ENCODE measurements at regions not wholly inside any gene's neighbourhood (a gene's known extent, or its start where the extent isn't known, plus 50 kb on each side); places are given as distances from the start of the nearest gene placed in this dataset.

GRCh38 chr7:68700414-68700813 is 897.9 kb upstream of the AUTS2 start:
- no peak overlapping the region for H3K4me3 ChIP-seq (ENCODE audit: insufficient read depth, low read depth, low read length)
- DNase-seq (peak; percentile 65), ATAC-seq (ENCODE audit: low read depth) (peak; percentile 46)
- H4K5ac ChIP-seq (ENCODE audit: low read depth, low read length), result no peak overlapping the region
- H3K27ac ChIP-seq (ENCODE audit: insufficient read depth, low read length), result no peak overlapping the region
- WGBS, 2 experiments (ENCODE audit: extremely low coverage in 2 of 2, insufficient read length in 1 of 2), result no CpG with 5 or more reads among the region's 3 CpGs
- CTCF ChIA-PET, result no interaction called here
- no peak overlapping the region for H3K4ac ChIP-seq (ENCODE audit: low read depth, low read length)
- H2BK120ac ChIP-seq (ENCODE audit: low read depth, low read length), result peak overlapping the region; percentile 42
- no peak overlapping the region for H3K4me2 ChIP-seq (ENCODE audit: low read depth, low read length)
- no peaks in the 10 kb centered on the region; the same call in 1 of the 2 replicates for H3K9me3 ChIP-seq (ENCODE audit: control insufficient read depth, insufficient read depth, low read length)
- H4K8ac ChIP-seq (ENCODE audit: low read depth in 2 of 2, low read length in 2 of 2), result no peak overlapping the region
- H2BK20ac ChIP-seq (ENCODE audit: low read depth, low read length), result no peak overlapping the region
- dilution Hi-C loops (cut with HindIII; ENCODE audit: low sequenced_read_pairs, unreplicated experiment) (no loop called here), in situ Hi-C loops (cut with MboI; ENCODE audit: low sequenced_read_pairs) (no loop called here), intact Hi-C loops (cut with micrococcal nuclease) (no loop called here)
- no peaks in the 10 kb centered on the region for H4K20me1 ChIP-seq (ENCODE audit: insufficient read depth, low read length)
- H3K56ac ChIP-seq (ENCODE audit: extremely low read depth, insufficient read depth, low read length), result no peak overlapping the region
- no peak overlapping the region for H2AFZ ChIP-seq (replicated peaks; ENCODE audit: low read length, poor library complexity)
- no peak overlapping the region for H3K14ac ChIP-seq (replicated peaks; ENCODE audit: low read depth, low read length)
- H2AK5ac ChIP-seq (ENCODE audit: low read depth, low read length), result no peak overlapping the region
- H3K79me1 ChIP-seq (ENCODE audit: low read depth in 1 of 2, low read length in 2 of 2), result no peaks in the 10 kb centered on the region
- no peak overlapping the region for H4K91ac ChIP-seq (ENCODE audit: insufficient read depth, low read depth, low read length)
- no peak overlapping the region for H3K23ac ChIP-seq (ENCODE audit: low read depth, low read length)
- H3K36me3 ChIP-seq (ENCODE audit: control insufficient read depth, insufficient read depth, low read length), result no peaks in the 10 kb centered on the region
- H2AK9ac ChIP-seq (replicated peaks; ENCODE audit: low read depth, low read length, poor library complexity), result no peak overlapping the region
- H3K18ac ChIP-seq (ENCODE audit: low read depth, low read length), result no peak overlapping the region
- H3K9me1 ChIP-seq (ENCODE audit: insufficient read depth, low read length), result no peaks in the 10 kb centered on the region
- peaks cover 7% of the 10 kb centered on the region for H3K4me1 ChIP-seq (ENCODE audit: control insufficient read depth, insufficient read depth, low read length)
- no TSS peak for BruUV-seq (replicated peaks)
- POLR2A ChIA-PET (ENCODE audit: unreplicated experiment), result no interaction called here
- H3K27me3 ChIP-seq (ENCODE audit: control insufficient read depth, insufficient read depth, low read length), result no peaks in the 10 kb centered on the region
- no peak overlapping the region for H2BK5ac ChIP-seq (ENCODE audit: low read depth, low read length, poor library complexity, severe bottlenecking)
- H2BK15ac ChIP-seq (ENCODE audit: low read depth, low read length), result no peak overlapping the region
- TF ChIP-seq ELK1 (IDR thresholded peaks at IDR 0.05; ENCODE audit: borderline replicate concordance, low read depth, low read length), result no peak
- no peak for TF ChIP-seq CTCF (conservative IDR thresholded peaks at IDR 0.05; ENCODE audit: low read depth, low read length)
- TF ChIP-seq RAD21 (IDR thresholded peaks at IDR 0.05; ENCODE audit: low read length), result no peak
- TF ChIP-seq CEBPB (IDR thresholded peaks at IDR 0.05; ENCODE audit: low read depth, low read length), result no peak
- no peak overlapping the region for H3K9ac ChIP-seq (ENCODE audit: low read depth, low read length)

Measured in IMR-90 (cell line).